Body of pancreas (tissue), 4 donors: ENCODE measurements at regions not wholly inside any gene's neighbourhood (a gene's known extent, or its start where the extent isn't known, plus 50 kb on each side); places are given as distances from the start of the nearest gene placed in this dataset.

ENCODE experiments used
- ATAC-seq: fragments of 150-250 bp; one replicate; pipeline ENCODE4 v1.9.1; 2016
- DNase-seq, 4 donors: peaks; one replicate each; pipeline ENCODE4 v3.0.0-alpha.2; 2019
- H3K27ac ChIP-seq, 4 donors: fragments of 200-600 bp; sonication (generic); 1 replicate in 3 of 4; 2 replicates in 1 of 4; pipeline versions ENCODE4 v1.5.1 to v1.6.1; 2016 to 2019; ENCODE audit warnings: mild to moderate bottlenecking in 1 of 4, mixed read lengths in 1 of 4, moderate library complexity in 1 of 4
- H3K27me3 ChIP-seq, 2 donors: fragments of 200-600 bp; sonication (generic); one replicate each; pipeline ENCODE4 v1.6.0; 2016; ENCODE audit warnings: mild to moderate bottlenecking in 1 of 2
- H3K36me3 ChIP-seq, 2 donors: fragments of 200-600 bp; sonication (generic); replicated peaks in 1 of 2; 2 replicates each; pipeline ENCODE4 v1.5.1; 2016; ENCODE audit warnings: low read depth in 2 of 2; ENCODE audit not compliant: insufficient read depth in 1 of 2
- H3K4me1 ChIP-seq: fragments of 200-600 bp; sonication (generic); one replicate; pipeline ENCODE4 v1.6.0; 2016
- H3K4me3 ChIP-seq, 2 donors: fragments of 200-600 bp; sonication (generic); 1 replicate in 1 of 2; 2 replicates in 1 of 2; pipeline ENCODE4 v1.5.1; 2016 to 2019
- H3K9me3 ChIP-seq, 3 donors: fragments of 200-600 bp; sonication (generic); 1 replicate in 2 of 3; 2 replicates in 1 of 3; pipeline ENCODE4 v1.5.1; 2016
- CTCF ChIP-seq, 7 experiments: fragments of 450-650 bp in 4 of 7; fragments of 200-600 bp in 3 of 7; sonication (generic) in 3 of 7; IDR thresholded peaks; one replicate each; pipeline ENCODE4 v1.5.1; 2016 to 2019; ENCODE audit warnings: antibody characterized with exemption in 7 of 7
- POLR2A ChIP-seq, 3 donors: fragments of 450-650 bp; IDR thresholded peaks; one replicate each; pipeline ENCODE4 v1.6.1; 2016; ENCODE audit warnings: antibody characterized with exemption in 3 of 3, mild to moderate bottlenecking in 2 of 3
- WGBS, 2 donors: methylation state at CpG; one replicate each; pipeline ENCODE4 v1.1.5; 2017; 5-methylcytosine and 5-hydroxymethylcytosine counted together
- intact Hi-C: fragments of 100-400 bp; cut with DNase I; formaldehyde crosslinking; loops from one replicate; pipeline ENCODE4 v1.15.1; 2023

GRCh38 chr16:82361885-82362284 lies 191.9 kb upstream of the MPHOSPH6 start:
- Histone ChIP-seq H3K27me3 (no peaks in the 10 kb centered on the region), H3K9me3 (no peaks in the 10 kb centered on the region), H3K4me1 (peaks cover 6% of the 10 kb centered on the region), H3K4me3 (no peak overlapping the region), H3K27ac (no peak overlapping the region), H3K36me3 (no peaks in the 10 kb centered on the region)
- DNase-seq (no peak), ATAC-seq (no peak)
- no peak for TF ChIP-seq CTCF (IDR thresholded peaks at IDR 0.05)
- no peak for TF ChIP-seq POLR2A (IDR thresholded peaks at IDR 0.05)
- intact Hi-C loops: no loop called here
- WGBS, 2 donors: 80 to 85% methylated on average over 4 of the region's 4 CpGs

GRCh38 chr16:82360024-82360783 lies 190.2 kb upstream of the MPHOSPH6 start:
- Histone ChIP-seq H3K9me3 (no peaks in the 10 kb centered on the region), H3K27me3 (no peaks in the 10 kb centered on the region), H3K27ac (no peak overlapping the region), H3K4me1 (peaks cover 6% of the 10 kb centered on the region), H3K36me3 (no peaks in the 10 kb centered on the region), H3K4me3 (no peak overlapping the region)
- intact Hi-C loops: no loop called here
- DNase-seq: no peak
- TF ChIP-seq POLR2A (IDR thresholded peaks at IDR 0.05): no peak
- TF ChIP-seq CTCF (IDR thresholded peaks at IDR 0.05): no peak
- no peak for ATAC-seq
- 100% methylated on average over 2 of the region's 2 CpGs for WGBS, 2 donors

GRCh38 chr16:82358606-82359221 lies 188.7 kb upstream of the MPHOSPH6 start:
- intact Hi-C loops: no loop called here
- Histone ChIP-seq H3K27ac (no peak overlapping the region), H3K27me3 (no peaks in the 10 kb centered on the region), H3K9me3 (no peaks in the 10 kb centered on the region), H3K4me1 (peaks cover 6% of the 10 kb centered on the region), H3K4me3 (no peak overlapping the region), H3K36me3 (no peaks in the 10 kb centered on the region)
- DNase-seq: peak in 1 of 4 donors; percentile 7
- 23 to 26% methylated on average over 7 of the region's 7 CpGs for WGBS, 2 donors
- no peak for TF ChIP-seq CTCF (IDR thresholded peaks at IDR 0.05)
- TF ChIP-seq POLR2A (IDR thresholded peaks at IDR 0.05): no peak
- no peak for ATAC-seq

GRCh38 chr16:82358161-82358560 lies 188.1 kb upstream of the MPHOSPH6 start:
- intact Hi-C loops: no loop called here
- Histone ChIP-seq H3K36me3 (no peaks in the 10 kb centered on the region), H3K27ac (no peak overlapping the region), H3K4me3 (no peak overlapping the region), H3K9me3 (no peaks in the 10 kb centered on the region), H3K4me1 (peaks cover 6% of the 10 kb centered on the region), H3K27me3 (no peaks in the 10 kb centered on the region)
- TF ChIP-seq POLR2A (IDR thresholded peaks at IDR 0.05) (no peak), CTCF (IDR thresholded peaks at IDR 0.05) (no peak)
- ATAC-seq (no peak), DNase-seq (no peak)
- 76 to 85% methylated on average over 3 of the region's 3 CpGs for WGBS, 2 donors

GRCh38 chr16:82357237-82357636 lies 187.2 kb upstream of the MPHOSPH6 start:
- Histone ChIP-seq H3K9me3 (no peaks in the 10 kb centered on the region), H3K4me1 (peaks cover 6% of the 10 kb centered on the region), H3K4me3 (no peak overlapping the region), H3K36me3 (no peaks in the 10 kb centered on the region), H3K27ac (no peak overlapping the region), H3K27me3 (no peaks in the 10 kb centered on the region)
- TF ChIP-seq POLR2A (IDR thresholded peaks at IDR 0.05) (no peak), CTCF (IDR thresholded peaks at IDR 0.05) (no peak)
- intact Hi-C loops: no loop called here
- WGBS, 2 donors: 73 to 79% methylated on average over 4 of the region's 4 CpGs
- DNase-seq: no peak
- no peak for ATAC-seq
